Neural cell (in vitro differentiated cells): ENCODE measurements at regions not wholly inside any gene's neighbourhood (a gene's known extent, or its start where the extent isn't known, plus 50 kb on each side); places are given as distances from the start of the nearest gene placed in this dataset.

Experiments used
- H2AFZ ChIP-seq: fragments of 200-600, 300-800 bp; sonication (generic), shearing (Covaris generic); 2 replicates; pipeline ENCODE4 v1.6.0; 2014; ENCODE audit warnings: low read depth, mild to moderate bottlenecking, antibody characterized with exemption, low read length, moderate library complexity
- H3F3A ChIP-seq: fragments of 200-600 bp; shearing (Covaris generic); 2 replicates; pipeline ENCODE4 v1.6.1; 2016; ENCODE audit warnings: mild to moderate bottlenecking, moderate library complexity, mixed read lengths, antibody characterized with exemption, low read length; ENCODE audit not compliant: insufficient read depth, poor library complexity, severe bottlenecking
- H3K27ac ChIP-seq: fragments of 200-600, 300-800 bp; sonication (generic), shearing (Covaris generic); 2 replicates; pipeline ENCODE4 v1.5.1; 2014; ENCODE audit warnings: mild to moderate bottlenecking, low read length, moderate library complexity
- H3K27me3 ChIP-seq: fragments of 300-800, 200-600 bp; sonication (generic), shearing (Covaris generic); 2 replicates; pipeline ENCODE4 v1.6.0; 2014; ENCODE audit warnings: mild to moderate bottlenecking, low read depth, low read length, moderate library complexity; ENCODE audit not compliant: insufficient read depth
- H3K36me3 ChIP-seq: fragments of 300-800, 200-600 bp; sonication (generic), shearing (Covaris generic); 2 replicates; pipeline ENCODE4 v1.5.1; 2014; ENCODE audit warnings: mild to moderate bottlenecking, antibody characterized with exemption, low read length, moderate library complexity; ENCODE audit not compliant: insufficient read depth
- H3K4me2 ChIP-seq: fragments of 300-800, 200-600 bp; sonication (generic), shearing (Covaris generic); 2 replicates; pipeline ENCODE4 v1.6.0; 2014; ENCODE audit warnings: mild to moderate bottlenecking, low read length
- H3K4me3 ChIP-seq: fragments of 300-800, 200-600 bp; sonication (generic), shearing (Covaris generic); 2 replicates; pipeline ENCODE4 v1.5.1; 2014; ENCODE audit warnings: mild to moderate bottlenecking, low read length, moderate library complexity
- H3K79me2 ChIP-seq: fragments of 200-600 bp; shearing (Covaris generic); replicated peaks from 2 replicates; pipeline ENCODE4 v1.6.0; 2014; ENCODE audit warnings: mild to moderate bottlenecking, low read length, moderate library complexity; ENCODE audit not compliant: insufficient read depth
- H3K9ac ChIP-seq: fragments of 300-800, 200-600 bp; sonication (generic), shearing (Covaris generic); 2 replicates; pipeline ENCODE4 v1.6.1; 2016; ENCODE audit warnings: mild to moderate bottlenecking, low read length, mixed read lengths
- H3K9me2 ChIP-seq: fragments of 200-600 bp; shearing (Covaris generic); 2 replicates; pipeline ENCODE4 v1.6.1; 2016; ENCODE audit warnings: mild to moderate bottlenecking, low read length, mixed read lengths; ENCODE audit not compliant: insufficient read depth
- H3K9me3 ChIP-seq: fragments of 200-600, 300-800 bp; sonication (generic), shearing (Covaris generic); 2 replicates; pipeline ENCODE4 v1.6.1; 2016; ENCODE audit warnings: mild to moderate bottlenecking, mixed run types, low read length, moderate library complexity, mixed read lengths
- H4K20me1 ChIP-seq: fragments of 200-600 bp; shearing (Covaris generic); 2 replicates; pipeline ENCODE4 v1.6.1; 2016; ENCODE audit warnings: mild to moderate bottlenecking, mixed run types; ENCODE audit not compliant: insufficient read depth
- EP300 ChIP-seq: fragments of 450-650 bp; conservative IDR thresholded peaks from 2 replicates; pipeline ENCODE4 v1.6.1; 2014; ENCODE audit warnings: antibody characterized with exemption, mild to moderate bottlenecking, moderate library complexity; ENCODE audit not compliant: poor library complexity, severe bottlenecking
- EZH2 ChIP-seq: fragments of 200-600, 300-800 bp; shearing (Covaris generic), sonication (generic); IDR thresholded peaks from 2 replicates; pipeline ENCODE4 v1.6.1; 2014; ENCODE audit warnings: antibody characterized with exemption, low read length, borderline replicate concordance, mild to moderate bottlenecking; ENCODE audit not compliant: insufficient read depth, poor library complexity, severe bottlenecking
- MXI1 ChIP-seq: fragments of 450-650 bp; conservative IDR thresholded peaks from 2 replicates; pipeline ENCODE4 v1.6.1; 2014; ENCODE audit warnings: antibody characterized with exemption, mild to moderate bottlenecking; ENCODE audit not compliant: poor library complexity, severe bottlenecking
- POLR2AphosphoS5 ChIP-seq: IDR thresholded peaks from 2 replicates; pipeline ENCODE4 v1.6.1; 2012
- RAD21 ChIP-seq: fragments of 450-650 bp; conservative IDR thresholded peaks from 2 replicates; pipeline ENCODE4 v1.6.1; 2014; ENCODE audit warnings: antibody characterized with exemption, mild to moderate bottlenecking, moderate library complexity
- SMC3 ChIP-seq: fragments of 450-650 bp; conservative IDR thresholded peaks from 2 replicates; pipeline ENCODE4 v1.6.1; 2014; ENCODE audit warnings: antibody characterized with exemption, mild to moderate bottlenecking, moderate library complexity; ENCODE audit not compliant: poor library complexity
- TAF1 ChIP-seq: IDR thresholded peaks from 2 replicates; pipeline ENCODE4 v1.6.1; 2012; ENCODE audit warnings: low read depth
- TF ChIP-seq, protein P1 (sequence below): fragments of 450-650 bp; IDR thresholded peaks from 2 replicates; pipeline ENCODE4 v1.5.1; 2014; ENCODE audit warnings: antibody characterized with exemption, mild to moderate bottlenecking, moderate library complexity; ENCODE audit not compliant: poor library complexity, severe bottlenecking
- TF ChIP-seq, protein P2 (sequence below): IDR thresholded peaks from 2 replicates; pipeline ENCODE4 v1.6.1; 2012; ENCODE audit warnings: borderline replicate concordance

- no peak overlapping the region for H3K9ac ChIP-seq
- TF ChIP-seq SMC3 (no peak), EZH2 (no peak), MXI1 (no peak), RAD21 (no peak), TAF1 (no peak), POLR2AphosphoS5 (no peak), EP300 (no peak)
- TF ChIP-seq, protein P1, sequence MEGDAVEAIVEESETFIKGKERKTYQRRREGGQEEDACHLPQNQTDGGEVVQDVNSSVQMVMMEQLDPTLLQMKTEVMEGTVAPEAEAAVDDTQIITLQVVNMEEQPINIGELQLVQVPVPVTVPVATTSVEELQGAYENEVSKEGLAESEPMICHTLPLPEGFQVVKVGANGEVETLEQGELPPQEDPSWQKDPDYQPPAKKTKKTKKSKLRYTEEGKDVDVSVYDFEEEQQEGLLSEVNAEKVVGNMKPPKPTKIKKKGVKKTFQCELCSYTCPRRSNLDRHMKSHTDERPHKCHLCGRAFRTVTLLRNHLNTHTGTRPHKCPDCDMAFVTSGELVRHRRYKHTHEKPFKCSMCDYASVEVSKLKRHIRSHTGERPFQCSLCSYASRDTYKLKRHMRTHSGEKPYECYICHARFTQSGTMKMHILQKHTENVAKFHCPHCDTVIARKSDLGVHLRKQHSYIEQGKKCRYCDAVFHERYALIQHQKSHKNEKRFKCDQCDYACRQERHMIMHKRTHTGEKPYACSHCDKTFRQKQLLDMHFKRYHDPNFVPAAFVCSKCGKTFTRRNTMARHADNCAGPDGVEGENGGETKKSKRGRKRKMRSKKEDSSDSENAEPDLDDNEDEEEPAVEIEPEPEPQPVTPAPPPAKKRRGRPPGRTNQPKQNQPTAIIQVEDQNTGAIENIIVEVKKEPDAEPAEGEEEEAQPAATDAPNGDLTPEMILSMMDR, result no peak
- TF ChIP-seq, protein P2, sequence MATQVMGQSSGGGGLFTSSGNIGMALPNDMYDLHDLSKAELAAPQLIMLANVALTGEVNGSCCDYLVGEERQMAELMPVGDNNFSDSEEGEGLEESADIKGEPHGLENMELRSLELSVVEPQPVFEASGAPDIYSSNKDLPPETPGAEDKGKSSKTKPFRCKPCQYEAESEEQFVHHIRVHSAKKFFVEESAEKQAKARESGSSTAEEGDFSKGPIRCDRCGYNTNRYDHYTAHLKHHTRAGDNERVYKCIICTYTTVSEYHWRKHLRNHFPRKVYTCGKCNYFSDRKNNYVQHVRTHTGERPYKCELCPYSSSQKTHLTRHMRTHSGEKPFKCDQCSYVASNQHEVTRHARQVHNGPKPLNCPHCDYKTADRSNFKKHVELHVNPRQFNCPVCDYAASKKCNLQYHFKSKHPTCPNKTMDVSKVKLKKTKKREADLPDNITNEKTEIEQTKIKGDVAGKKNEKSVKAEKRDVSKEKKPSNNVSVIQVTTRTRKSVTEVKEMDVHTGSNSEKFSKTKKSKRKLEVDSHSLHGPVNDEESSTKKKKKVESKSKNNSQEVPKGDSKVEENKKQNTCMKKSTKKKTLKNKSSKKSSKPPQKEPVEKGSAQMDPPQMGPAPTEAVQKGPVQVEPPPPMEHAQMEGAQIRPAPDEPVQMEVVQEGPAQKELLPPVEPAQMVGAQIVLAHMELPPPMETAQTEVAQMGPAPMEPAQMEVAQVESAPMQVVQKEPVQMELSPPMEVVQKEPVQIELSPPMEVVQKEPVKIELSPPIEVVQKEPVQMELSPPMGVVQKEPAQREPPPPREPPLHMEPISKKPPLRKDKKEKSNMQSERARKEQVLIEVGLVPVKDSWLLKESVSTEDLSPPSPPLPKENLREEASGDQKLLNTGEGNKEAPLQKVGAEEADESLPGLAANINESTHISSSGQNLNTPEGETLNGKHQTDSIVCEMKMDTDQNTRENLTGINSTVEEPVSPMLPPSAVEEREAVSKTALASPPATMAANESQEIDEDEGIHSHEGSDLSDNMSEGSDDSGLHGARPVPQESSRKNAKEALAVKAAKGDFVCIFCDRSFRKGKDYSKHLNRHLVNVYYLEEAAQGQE, result no peak
- no peak overlapping the region for H2AFZ ChIP-seq
- H3K9me3 ChIP-seq, result no peaks in the 10 kb centered on the region
- H3K27ac ChIP-seq, result no peak overlapping the region
- no peaks in the 10 kb centered on the region for H3F3A ChIP-seq
- no peak overlapping the region for H3K4me3 ChIP-seq
- H4K20me1 ChIP-seq, result no peaks in the 10 kb centered on the region
- H3K9me2 ChIP-seq, result no peaks in the 10 kb centered on the region
- no peak overlapping the region for H3K4me2 ChIP-seq
- H3K79me2 ChIP-seq, result no peaks in the 10 kb centered on the region
- H3K27me3 ChIP-seq, result no peaks in the 10 kb centered on the region
- no peaks in the 10 kb centered on the region for H3K36me3 ChIP-seq
Measured at GRCh38 chr6:166782520-166782919, 155.5 kb upstream of the RPS6KA2 start.

- H3K4me3 ChIP-seq, result no peak overlapping the region
- no peak overlapping the region for H3K4me2 ChIP-seq
- no peaks in the 10 kb centered on the region for H3K9me3 ChIP-seq
- no peaks in the 10 kb centered on the region for H3K79me2 ChIP-seq
- no peak overlapping the region for H3K27ac ChIP-seq
- no peak for TF ChIP-seq RAD21
- TF ChIP-seq, protein P1, result no peak
- no peak for TF ChIP-seq TAF1
- TF ChIP-seq MXI1, result no peak
- TF ChIP-seq EP300, result no peak
- TF ChIP-seq, protein P2, result no peak
- no peak for TF ChIP-seq POLR2AphosphoS5
- no peak for TF ChIP-seq EZH2
- TF ChIP-seq SMC3, result no peak
- H3K9ac ChIP-seq, result no peak overlapping the region
- no peaks in the 10 kb centered on the region for H3F3A ChIP-seq
- no peaks in the 10 kb centered on the region for H4K20me1 ChIP-seq
- H3K27me3 ChIP-seq, result no peaks in the 10 kb centered on the region
- H3K36me3 ChIP-seq, result no peaks in the 10 kb centered on the region
- H2AFZ ChIP-seq, result no peak overlapping the region
- H3K9me2 ChIP-seq, result no peaks in the 10 kb centered on the region
Measured at GRCh38 chr6:166781331-166781730, 154.3 kb upstream of the RPS6KA2 start.
